ENCODE measurements at regions not wholly inside any gene's neighbourhood (a gene's known extent, or its start where the extent isn't known, plus 50 kb on each side); places are given as distances from the start of the nearest gene placed in this dataset.

GRCh38 chr2:111661286-111661940, 222.6 kb downstream of the ANAPC1 start:
- Histone ChIP-seq H2BK15ac (ENCODE audit: low read length) (no peak overlapping the region), H3K27me3 (replicated peaks in 1 of 4; ENCODE audit: control insufficient read depth in 3 of 4, extremely low read depth in 1 of 4, insufficient read depth in 3 of 4, low read length in 3 of 4) (peaks cover 0 to 2% (median 0%) of the 10 kb centered on the region in 4 experiments; a peak in 1 of 7 replicates), H4K8ac (ENCODE audit: extremely low read depth, insufficient read depth, low read length) (no peak overlapping the region), H4K20me1 (replicated peaks in 1 of 2; ENCODE audit: control insufficient read depth in 1 of 2, insufficient read depth in 2 of 2, low read length in 2 of 2) (no peaks in the 10 kb centered on the region), H3K9ac (replicated peaks in 1 of 4; ENCODE audit: extremely low read depth in 1 of 4, low read depth in 3 of 4, low read length in 3 of 4) (no peak overlapping the region), H4K5ac (ENCODE audit: insufficient read length, low read depth, low read length) (no peak overlapping the region), H3K4me2 (ENCODE audit: insufficient read depth in 1 of 2, low read depth in 2 of 2, low read length in 2 of 2) (no peak overlapping the region), H3K23ac (ENCODE audit: insufficient read length) (no peak overlapping the region), H3K14ac (ENCODE audit: insufficient read length) (no peak overlapping the region), H2BK120ac (replicated peaks; ENCODE audit: low read depth, low read length) (no peak overlapping the region), H3K9me3 (ENCODE audit: insufficient read depth in 2 of 2, low read depth in 1 of 2, low read length in 1 of 2) (no peaks in the 10 kb centered on the region; a peak in 1 of 4 replicates), H3K18ac (ENCODE audit: extremely low read depth, low read length) (no peak overlapping the region), H3K4me3 (ENCODE audit: extremely low read depth in 1 of 4, insufficient read depth in 2 of 4, low read depth in 3 of 4, low read length in 4 of 4) (no peak overlapping the region), H3K4me1 (replicated peaks in 1 of 4; ENCODE audit: control insufficient read depth in 3 of 4, insufficient read depth in 4 of 4, low read length in 3 of 4) (peaks cover 0 to 11% (median 5%) of the 10 kb centered on the region in 4 experiments; a peak in 4 of 7 replicates), H3K4ac (replicated peaks; ENCODE audit: insufficient read length, low read depth, low read length) (no peak overlapping the region), H2AFZ (ENCODE audit: low read length) (no peak overlapping the region), H3K36me3 (ENCODE audit: control insufficient read depth in 2 of 4, insufficient read depth in 4 of 4, low read length in 3 of 4) (no peaks in the 10 kb centered on the region), H3K56ac (replicated peaks; ENCODE audit: insufficient read length, low read depth, low read length) (no peak overlapping the region), H2BK5ac (ENCODE audit: low read depth, low read length) (no peak overlapping the region), H3K79me1 (ENCODE audit: low read depth, low read length) (no peaks in the 10 kb centered on the region), H3K27ac (ENCODE audit: low read depth, low read length) (no peak overlapping the region), H2BK12ac (ENCODE audit: low read depth, low read length) (0 out of 2 replicates have a peak overlapping the region, but pooled peaks have one; percentile 10), H2BK20ac (ENCODE audit: low read length) (no peak overlapping the region), H3K23me2 (ENCODE audit: low read depth, low read length) (peaks cover 3% of the 10 kb centered on the region; the same call in 1 of the 2 replicates), H4K91ac (replicated peaks; ENCODE audit: insufficient read length, low read length) (no peak overlapping the region), H2AK5ac (ENCODE audit: low read depth, low read length) (no peak overlapping the region), H3K79me2 (ENCODE audit: control insufficient read depth in 1 of 2, insufficient read depth in 2 of 2, low read length in 2 of 2) (no peaks in the 10 kb centered on the region)
- 89% methylated on average over 7 of the region's 7 CpGs; no CpG with 5 or more reads in 1 of the 2 experiments for WGBS, 2 experiments (ENCODE audit: extremely low coverage in 1 of 2, insufficient coverage in 1 of 2, insufficient read length in 1 of 2, insufficient replicate concordance in 2 of 2, low coverage in 1 of 2, low lambda C conversion rate in 2 of 2, missing lambda C conversion rate in 1 of 2)
- DNase-seq (ENCODE audit: low read depth in 1 of 2, low spot score in 2 of 2) = peak in 1 of 2 experiments; percentile 20
- CTCF ChIA-PET (ENCODE audit: partially characterized antibody) = interaction anchor here (1.5 to 1.7 kb wide), 2 partner anchors 9 to 15 kb away, joined by 3 to 6 read pairs; no protein-coding TSS in a partner anchor
- TF ChIP-seq, protein P1, sequence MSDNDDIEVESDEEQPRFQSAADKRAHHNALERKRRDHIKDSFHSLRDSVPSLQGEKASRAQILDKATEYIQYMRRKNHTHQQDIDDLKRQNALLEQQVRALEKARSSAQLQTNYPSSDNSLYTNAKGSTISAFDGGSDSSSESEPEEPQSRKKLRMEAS (IDR thresholded peaks at IDR 0.05) = no peak
- no peak for TF ChIP-seq BCL11A (IDR thresholded peaks at IDR 0.05; ENCODE audit: low read depth in 2 of 2, low read length in 2 of 2)
- TF ChIP-seq SRF (IDR thresholded peaks at IDR 0.05; ENCODE audit: low read depth, low read length) = no peak
- TF ChIP-seq CBX8 (IDR thresholded peaks at IDR 0.05; ENCODE audit: borderline replicate concordance, low read depth, low read length) = no peak
- TF ChIP-seq NRF1 (IDR thresholded peaks at IDR 0.05; ENCODE audit: low read depth, low read length) = no peak
- TF ChIP-seq EZH2 (IDR thresholded peaks at IDR 0.05; ENCODE audit: low read depth, low read length, severe bottlenecking) = no peak
- TF ChIP-seq TEAD4 (IDR thresholded peaks at IDR 0.05; ENCODE audit: low read depth, low read length) = no peak
- FAIRE-seq = no peak
- POLR2A ChIA-PET (ENCODE audit: partially characterized antibody) = interaction anchor here (0.6 to 1.1 kb wide), 2 partner anchors 17 to 18 kb away, joined by 3 read pairs; no protein-coding TSS in a partner anchor

Data from H1 (cell line).